Ovary (tissue), 7 donors: ENCODE measurements at regions not wholly inside any gene's neighbourhood (a gene's known extent, or its start where the extent isn't known, plus 50 kb on each side); places are given as distances from the start of the nearest gene placed in this dataset.

Experiments
- DNase-seq, 5 donors: peaks; one replicate each; pipeline ENCODE4 v3.0.0-alpha.2; 2019 to 2020
- H3K27ac ChIP-seq, 2 donors: fragments of 200-600 bp; one replicate each; pipeline versions ENCODE4 v1.5.1 to v1.8.0; 2019 to 2022
- H3K27me3 ChIP-seq: fragments of 200-600 bp; one replicate; pipeline ENCODE4 v1.8.0; 2022
- H3K36me3 ChIP-seq: fragments of 200-600 bp; sonication (generic); one replicate; pipeline ENCODE4 v1.5.1; 2019
- H3K4me1 ChIP-seq: one replicate; pipeline ENCODE4 v1.8.1; 2013; ENCODE audit warnings: mild to moderate bottlenecking, moderate library complexity; ENCODE audit not compliant: insufficient read depth
- H3K4me3 ChIP-seq: fragments of 200-600 bp; sonication (generic); one replicate; pipeline ENCODE4 v1.5.1; 2017
- H3K9me3 ChIP-seq, 2 donors: fragments of 200-600 bp in 1 of 2; sonication (generic) in 1 of 2; one replicate each; pipeline versions ENCODE4 v1.5.1 to v1.8.1; 2013 to 2019; ENCODE audit warnings: mild to moderate bottlenecking in 1 of 2, moderate library complexity in 1 of 2
- CTCF ChIP-seq, 3 donors: fragments of 450-650 bp in 2 of 3; fragments of 200-600 bp in 1 of 3; IDR thresholded peaks; one replicate each; pipeline versions ENCODE4 v1.5.1 to v1.8.0; 2016 to 2022; ENCODE audit warnings: antibody characterized with exemption in 3 of 3, mild to moderate bottlenecking in 1 of 3
- EP300 ChIP-seq: sonication (generic); formaldehyde crosslinking; IDR thresholded peaks from one replicate; pipeline ENCODE4 v1.6.1; 2017; ENCODE audit warnings: antibody characterized with exemption
- POLR2A ChIP-seq: fragments of 450-650 bp; IDR thresholded peaks from one replicate; pipeline ENCODE4 v1.6.1; 2017; ENCODE audit warnings: antibody characterized with exemption, mild to moderate bottlenecking, moderate library complexity
- WGBS, 3 donors: extraction: QIAGEN DNeasy Blood & Tissue Kit in 1 of 3; methylation state at CpG; one replicate each; pipeline versions ENCODE4 v1.1.5 to v1.1.7; 2013 to 2017; 5-methylcytosine and 5-hydroxymethylcytosine counted together
- intact Hi-C, 4 donors: fragments of 100-400 bp; cut with DNase I; formaldehyde crosslinking; loops; one replicate each; pipeline versions ENCODE4 v1.11.0 to v1.15.1; 2022 to 2023
- donor health status: DM: no; HTN: no; CAD: no; lungs with moderate emphysema.
- donor health status: DM: no; HTN: no; CAD: no.
- donor health status: Bipolar disorder and iron deficiency.
- donor health status: DM: no; HTN: no; CAD: no.
- donor health status: DM: yes; HTN: yes; CAD: no.

GRCh38 chr4:147129687-147130086 is 184.0 kb upstream of the TTC29 start:
- 20 to 36% (median 21%) methylated on average over 2 of the region's 2 CpGs for WGBS, 3 donors
- H3K27me3 ChIP-seq = peaks cover 2% of the 10 kb centered on the region
- no peak for TF ChIP-seq CTCF (IDR thresholded peaks at IDR 0.05)
- no peak for TF ChIP-seq EP300
- TF ChIP-seq POLR2A = no peak

GRCh38 chr4:147134536-147135210 is 189.0 kb upstream of the TTC29 start:
- no peak overlapping the region for H3K27ac ChIP-seq
- intact Hi-C loops = no loop called here
- no peak overlapping the region for H3K4me3 ChIP-seq
- H3K4me1 ChIP-seq = peaks cover 12% of the 10 kb centered on the region
- WGBS, 3 donors = 43 to 52% (median 51%) methylated on average over 4 of the region's 4 CpGs
- no peak for TF ChIP-seq CTCF (IDR thresholded peaks at IDR 0.05)
- no peak for TF ChIP-seq EP300
- TF ChIP-seq POLR2A = no peak
- no peak for DNase-seq
- no peaks in the 10 kb centered on the region for H3K9me3 ChIP-seq
- H3K36me3 ChIP-seq = no peaks in the 10 kb centered on the region
- no peaks in the 10 kb centered on the region for H3K27me3 ChIP-seq

More at GRCh38 chr4:147129687-147130086, 184.0 kb upstream of the TTC29 start:
- Histone ChIP-seq H3K4me1 (peaks cover 10% of the 10 kb centered on the region), H3K36me3 (no peaks in the 10 kb centered on the region), H3K27ac (peak overlapping the region in 1 of 2 donors; percentile 31), H3K9me3 (no peaks in the 10 kb centered on the region), H3K4me3 (no peak overlapping the region)
- no peak for DNase-seq
- intact Hi-C loops = no loop called here

- H3K27me3 ChIP-seq = no peaks in the 10 kb centered on the region
- H3K27ac ChIP-seq = peak overlapping the region in 1 of 2 donors; percentile 78
- no peak overlapping the region for H3K4me3 ChIP-seq
- peak; percentile 47 to 75 (median 58) for DNase-seq
- 4 to 12% (median 6%) methylated on average over 3 of the region's 3 CpGs for WGBS, 3 donors
- TF ChIP-seq EP300 = no peak
- no peak for TF ChIP-seq CTCF (IDR thresholded peaks at IDR 0.05)
- TF ChIP-seq POLR2A = no peak
- H3K4me1 ChIP-seq = peaks cover 11% of the 10 kb centered on the region
- H3K9me3 ChIP-seq = no peaks in the 10 kb centered on the region
- intact Hi-C loops = no loop called here
- H3K36me3 ChIP-seq = no peaks in the 10 kb centered on the region
Measured at GRCh38 chr4:147136310-147136709, 190.6 kb upstream of the TTC29 start.

GRCh38 chr4:147136751-147137150 is 191.1 kb upstream of the TTC29 start:
- TF ChIP-seq CTCF (IDR thresholded peaks at IDR 0.05) (no peak), EP300 (no peak), POLR2A (no peak)
- intact Hi-C loops = no loop called here
- no peaks in the 10 kb centered on the region for H3K9me3 ChIP-seq
- H3K4me1 ChIP-seq = peaks cover 11% of the 10 kb centered on the region
- DNase-seq = no peak
- no peak overlapping the region for H3K4me3 ChIP-seq
- no peaks in the 10 kb centered on the region for H3K36me3 ChIP-seq
- 11 to 19% (median 16%) methylated on average over 5 of the region's 5 CpGs for WGBS, 3 donors
- no peaks in the 10 kb centered on the region for H3K27me3 ChIP-seq
- peak overlapping the region in 1 of 2 donors; percentile 78 for H3K27ac ChIP-seq
